HUES64 (cell line): ENCODE measurements at regions not wholly inside any gene's neighbourhood (a gene's known extent, or its start where the extent isn't known, plus 50 kb on each side); places are given as distances from the start of the nearest gene placed in this dataset.

Experiments used
- H3K27ac ChIP-seq: 2 replicates; pipeline ENCODE4 v1.7.0; 2013; ENCODE audit warnings: low read depth, low read length, inconsistent platforms
- H3K27me3 ChIP-seq: 2 replicates; pipeline ENCODE4 v1.6.1; 2013; ENCODE audit warnings: mild to moderate bottlenecking, low read length; ENCODE audit not compliant: insufficient read depth
- H3K36me3 ChIP-seq: 2 replicates; pipeline ENCODE4 v1.6.1; 2013; ENCODE audit warnings: mild to moderate bottlenecking, low read length; ENCODE audit not compliant: insufficient read depth
- H3K4me1 ChIP-seq: 2 replicates; pipeline ENCODE4 v1.6.1; 2013; ENCODE audit warnings: mild to moderate bottlenecking, low read length, moderate library complexity; ENCODE audit not compliant: insufficient read depth
- H3K4me3 ChIP-seq: 2 replicates; pipeline ENCODE4 v1.5.1; 2013; ENCODE audit warnings: mild to moderate bottlenecking, low read length, moderate library complexity
- H3K9ac ChIP-seq: 2 replicates; pipeline ENCODE4 v1.6.1; 2013; ENCODE audit warnings: mild to moderate bottlenecking, low read depth, low read length
- H3K9me3 ChIP-seq: 2 replicates; pipeline ENCODE4 v1.6.1; 2013; ENCODE audit warnings: low read depth, low read length; ENCODE audit not compliant: insufficient read depth
- WGBS: fragments of 150-250, 120-280 bp; methylation state at CpG from one replicate; pipeline ENCODE4 v1.1.7; 2013; ENCODE audit warnings: missing lambda C conversion rate; 5-methylcytosine and 5-hydroxymethylcytosine counted together

DNA sequence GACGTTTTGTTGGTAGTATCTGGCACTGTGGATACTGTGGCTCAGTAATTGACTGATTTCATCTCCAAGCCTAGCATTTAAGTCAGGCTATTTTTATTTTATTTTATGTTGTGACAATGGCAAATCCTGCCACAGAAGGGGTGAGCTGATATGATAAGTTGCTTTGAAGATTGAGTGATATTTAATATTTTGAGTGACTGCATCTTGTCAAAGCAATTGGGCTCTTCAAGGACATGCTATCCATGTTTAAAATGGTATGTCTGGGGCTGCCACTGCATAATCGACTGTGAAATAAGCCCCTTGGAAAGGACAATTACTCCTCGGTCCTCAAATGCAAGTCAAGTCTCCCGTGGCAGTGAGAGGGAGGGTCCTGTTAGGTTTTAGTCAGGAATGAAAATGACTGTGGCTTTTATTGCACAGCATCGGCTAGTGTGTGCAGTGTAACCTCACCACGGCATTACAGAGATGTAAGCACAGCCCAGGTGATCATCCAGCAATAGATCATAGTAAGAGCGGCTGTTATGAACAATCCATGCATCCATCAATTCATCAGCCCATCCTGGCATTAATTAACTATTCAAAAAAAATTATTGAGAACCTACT lies 178.2 kb downstream of the GBA3 start:
- WGBS = 91% methylated on average over 7 of the region's 7 CpGs
- H3K4me1 ChIP-seq = no peaks in the 10 kb centered on the region
- H3K4me3 ChIP-seq = no peak overlapping the region
- no peaks in the 10 kb centered on the region for H3K36me3 ChIP-seq
- no peaks in the 10 kb centered on the region for H3K27me3 ChIP-seq
- no peaks in the 10 kb centered on the region for H3K9me3 ChIP-seq
- no peak overlapping the region for H3K27ac ChIP-seq
- H3K9ac ChIP-seq = no peak overlapping the region

DNA sequence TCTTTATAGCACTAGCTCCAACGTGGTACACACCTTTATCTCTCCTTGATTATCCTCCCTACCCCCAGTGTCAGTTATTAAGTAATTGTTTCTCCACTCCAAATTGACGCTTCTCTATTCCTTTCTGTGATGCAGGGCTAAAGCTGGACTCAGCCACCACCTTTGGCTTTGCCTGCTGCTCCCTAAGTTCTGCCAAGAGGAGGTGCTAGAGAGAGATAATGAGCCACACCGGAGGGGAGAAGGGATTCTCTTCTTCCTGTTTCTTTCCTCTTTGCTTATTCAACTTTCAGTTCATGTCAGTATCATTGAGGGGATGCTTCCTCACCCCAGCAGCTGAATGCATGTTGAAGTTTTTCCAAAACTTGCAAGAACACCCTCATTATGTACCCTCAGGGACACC lies 176.5 kb downstream of the GBA3 start:
- H3K4me1 ChIP-seq = no peaks in the 10 kb centered on the region
- H3K27me3 ChIP-seq = no peaks in the 10 kb centered on the region
- H3K9me3 ChIP-seq = no peaks in the 10 kb centered on the region
- no peak overlapping the region for H3K9ac ChIP-seq
- H3K4me3 ChIP-seq = no peak overlapping the region
- no peak overlapping the region for H3K27ac ChIP-seq
- WGBS = 70% methylated on average over 3 of the region's 3 CpGs
- H3K36me3 ChIP-seq = no peaks in the 10 kb centered on the region
